Stomach smooth muscle (tissue), 2 donors: ENCODE measurements at regions not wholly inside any gene's neighbourhood (a gene's known extent, or its start where the extent isn't known, plus 50 kb on each side); places are given as distances from the start of the nearest gene placed in this dataset.

ENCODE experiments used
- H3K27ac ChIP-seq: one replicate; pipeline ENCODE4 v1.7.0; 2013; ENCODE audit warnings: mild to moderate bottlenecking, low read length, inconsistent platforms
- H3K27me3 ChIP-seq, 2 donors: one replicate each; pipeline ENCODE4 v1.7.0; 2013; ENCODE audit warnings: low read length in 2 of 2; ENCODE audit not compliant: insufficient read depth in 2 of 2, control insufficient read depth in 1 of 2
- H3K36me3 ChIP-seq, 2 donors: one replicate each; pipeline ENCODE4 v1.7.0; 2013; ENCODE audit warnings: low read length in 2 of 2; ENCODE audit not compliant: control insufficient read depth in 2 of 2, insufficient read depth in 2 of 2
- H3K4me1 ChIP-seq: one replicate; pipeline ENCODE4 v1.7.0; 2013; ENCODE audit warnings: low read length; ENCODE audit not compliant: control insufficient read depth, insufficient read depth
- H3K4me3 ChIP-seq, 2 donors: one replicate each; pipeline ENCODE4 v1.7.0; 2013; ENCODE audit warnings: low read length in 2 of 2
- H3K9ac ChIP-seq, 2 donors: one replicate each; pipeline ENCODE4 v1.7.0; 2013; ENCODE audit warnings: low read length in 2 of 2, mild to moderate bottlenecking in 1 of 2
- H3K9me3 ChIP-seq, 2 donors: one replicate each; pipeline ENCODE4 v1.7.0; 2013; ENCODE audit warnings: low read length in 2 of 2; ENCODE audit not compliant: control insufficient read depth in 2 of 2
- donor health status: healthy.
- donor health status: Pancreatic carcinoma.

GRCh38 chr4:12573716-12574115 lies 910.4 kb downstream of the RAB28 start:
- Histone ChIP-seq H3K9me3 (no peaks in the 10 kb centered on the region), H3K27me3 (no peaks in the 10 kb centered on the region), H3K9ac (no peak overlapping the region), H3K36me3 (no peaks in the 10 kb centered on the region), H3K4me1 (no peaks in the 10 kb centered on the region), H3K27ac (no peak overlapping the region), H3K4me3 (no peak overlapping the region)

DNA sequence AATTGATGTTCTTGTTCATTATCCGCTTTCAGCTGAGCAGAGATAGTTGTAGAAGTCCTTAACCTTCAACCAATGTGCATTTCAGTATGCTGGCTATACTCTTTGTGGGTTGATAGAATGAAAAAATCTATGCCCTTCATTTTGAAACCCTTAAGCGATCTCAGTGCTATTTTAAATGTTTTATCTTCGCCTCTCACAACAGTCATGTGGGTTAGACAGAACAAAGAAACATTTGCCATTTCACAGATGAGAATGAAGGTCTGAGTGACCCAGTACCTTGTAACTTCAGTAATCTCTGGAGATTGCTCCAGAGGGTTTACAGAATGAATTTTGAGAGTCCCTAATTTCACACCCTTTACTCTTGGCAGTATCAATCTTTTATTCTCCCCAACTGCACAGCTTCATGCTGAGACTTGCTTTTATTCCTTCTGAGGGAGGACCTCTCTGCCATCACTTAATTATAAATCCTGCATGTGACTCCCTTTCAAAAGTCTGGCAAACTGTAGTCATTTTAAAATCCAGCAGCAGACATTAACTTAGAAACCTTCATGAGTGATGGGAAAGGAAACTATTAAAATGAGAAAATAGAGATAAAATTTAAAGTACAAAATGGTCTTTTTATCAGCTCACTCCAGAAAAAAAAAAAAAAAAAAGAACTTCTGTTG lies 921.5 kb downstream of the RAB28 start:
- Histone ChIP-seq H3K27me3 (no peaks in the 10 kb centered on the region), H3K27ac (no peak overlapping the region)

GRCh38 chr4:12562021-12562420 lies 922.1 kb downstream of the RAB28 start:
- no peak overlapping the region for H3K4me3 ChIP-seq
- H3K27ac ChIP-seq: no peak overlapping the region
- H3K4me1 ChIP-seq: no peaks in the 10 kb centered on the region
- no peak overlapping the region for H3K9ac ChIP-seq
- no peaks in the 10 kb centered on the region for H3K27me3 ChIP-seq
- no peaks in the 10 kb centered on the region for H3K36me3 ChIP-seq
- peaks cover 0 to 4% of the 10 kb centered on the region in 2 donors for H3K9me3 ChIP-seq

More for the DNA sequence above, 921.5 kb downstream of the RAB28 start:
- Histone ChIP-seq H3K9ac (no peak overlapping the region), H3K9me3 (no peaks in the 10 kb centered on the region), H3K36me3 (no peaks in the 10 kb centered on the region), H3K4me3 (no peak overlapping the region), H3K4me1 (no peaks in the 10 kb centered on the region)

DNA sequence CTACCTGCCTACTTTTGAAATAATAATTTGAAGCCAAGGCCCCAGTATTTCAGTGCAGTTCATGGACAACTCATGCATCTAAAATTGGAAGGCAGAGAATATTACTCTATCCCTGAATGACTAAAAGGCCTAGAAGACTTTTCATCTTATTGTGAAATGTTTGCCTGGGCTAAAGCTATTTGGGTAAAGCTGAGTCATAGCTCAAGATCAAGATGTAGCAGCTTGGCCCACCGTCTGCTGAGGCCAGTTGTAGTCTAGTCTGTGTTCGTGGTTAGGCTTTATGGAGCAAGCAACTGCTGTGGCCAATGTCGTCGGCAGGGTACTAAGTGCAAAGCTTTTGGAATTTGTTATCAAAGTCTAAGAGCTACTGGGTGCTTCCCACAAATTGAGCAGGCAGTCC lies 929.1 kb downstream of the RAB28 start:
- Histone ChIP-seq H3K4me1 (no peaks in the 10 kb centered on the region), H3K9me3 (peaks cover 0 to 8% of the 10 kb centered on the region in 2 donors), H3K27ac (no peak overlapping the region)

GRCh38 chr4:12548678-12549077 lies 935.5 kb downstream of the RAB28 start:
- H3K36me3 ChIP-seq: no peaks in the 10 kb centered on the region
- no peak overlapping the region for H3K4me3 ChIP-seq
- no peaks in the 10 kb centered on the region for H3K4me1 ChIP-seq
- no peak overlapping the region for H3K27ac ChIP-seq
- H3K27me3 ChIP-seq: no peaks in the 10 kb centered on the region
- no peak overlapping the region for H3K9ac ChIP-seq
- peaks cover 0 to 3% of the 10 kb centered on the region in 2 donors for H3K9me3 ChIP-seq

More for the DNA sequence above, 929.1 kb downstream of the RAB28 start:
- no peaks in the 10 kb centered on the region for H3K27me3 ChIP-seq
- no peak overlapping the region for H3K4me3 ChIP-seq
- no peak overlapping the region for H3K9ac ChIP-seq
- no peaks in the 10 kb centered on the region for H3K36me3 ChIP-seq

GRCh38 chr4:12545812-12546211 lies 938.3 kb downstream of the RAB28 start:
- Histone ChIP-seq H3K9me3 (peaks cover 0 to 3% of the 10 kb centered on the region in 2 donors), H3K4me1 (no peaks in the 10 kb centered on the region), H3K36me3 (no peaks in the 10 kb centered on the region), H3K27me3 (no peaks in the 10 kb centered on the region), H3K9ac (no peak overlapping the region), H3K4me3 (no peak overlapping the region), H3K27ac (no peak overlapping the region)

- Histone ChIP-seq H3K9me3 (no peaks in the 10 kb centered on the region), H3K36me3 (no peaks in the 10 kb centered on the region), H3K27me3 (no peaks in the 10 kb centered on the region), H3K4me1 (no peaks in the 10 kb centered on the region), H3K27ac (no peak overlapping the region), H3K4me3 (no peak overlapping the region), H3K9ac (no peak overlapping the region)
Observed at GRCh38 chr4:12538162-12538561, 946.0 kb downstream of the RAB28 start.

- no peaks in the 10 kb centered on the region for H3K36me3 ChIP-seq
- no peaks in the 10 kb centered on the region for H3K9me3 ChIP-seq
- no peaks in the 10 kb centered on the region for H3K4me1 ChIP-seq
- no peak overlapping the region for H3K27ac ChIP-seq
- no peak overlapping the region for H3K4me3 ChIP-seq
- no peak overlapping the region for H3K9ac ChIP-seq
- no peaks in the 10 kb centered on the region for H3K27me3 ChIP-seq
Observed at GRCh38 chr4:12534684-12535083, 949.5 kb downstream of the RAB28 start.

GRCh38 chr4:12519426-12519825 lies 964.7 kb downstream of the RAB28 start:
- no peaks in the 10 kb centered on the region for H3K4me1 ChIP-seq
- no peak overlapping the region for H3K27ac ChIP-seq
- H3K27me3 ChIP-seq: no peaks in the 10 kb centered on the region
- no peak overlapping the region for H3K9ac ChIP-seq
- no peaks in the 10 kb centered on the region for H3K9me3 ChIP-seq
- no peak overlapping the region for H3K4me3 ChIP-seq
- H3K36me3 ChIP-seq: no peaks in the 10 kb centered on the region

GRCh38 chr4:12507868-12508481 lies 976.2 kb downstream of the RAB28 start:
- H3K27me3 ChIP-seq: no peaks in the 10 kb centered on the region
- H3K27ac ChIP-seq: no peak overlapping the region
- no peaks in the 10 kb centered on the region for H3K4me1 ChIP-seq
- no peaks in the 10 kb centered on the region for H3K9me3 ChIP-seq
- H3K36me3 ChIP-seq: no peaks in the 10 kb centered on the region
- H3K9ac ChIP-seq: no peak overlapping the region
- H3K4me3 ChIP-seq: no peak overlapping the region

DNA sequence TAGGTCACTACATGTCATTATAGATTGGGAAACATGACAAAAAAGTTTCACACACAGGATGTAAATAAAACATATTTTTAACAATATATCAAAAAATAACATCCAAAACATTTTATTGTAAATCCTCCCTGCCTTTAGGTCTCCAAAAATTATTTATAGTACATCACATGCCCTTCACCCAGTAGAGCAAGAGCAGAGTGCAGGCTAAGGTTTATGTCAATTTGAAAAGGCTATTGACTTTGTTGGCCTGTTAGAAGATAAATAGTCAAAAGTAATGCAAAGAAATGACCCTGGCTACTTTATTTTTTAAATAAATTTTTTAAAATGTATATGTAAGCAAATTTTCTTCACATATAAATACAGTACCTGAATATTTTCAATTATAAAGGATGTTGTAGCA lies 983.7 kb downstream of the RAB28 start:
- Histone ChIP-seq H3K4me1 (no peaks in the 10 kb centered on the region), H3K27ac (no peak overlapping the region), H3K36me3 (no peaks in the 10 kb centered on the region), H3K9me3 (no peaks in the 10 kb centered on the region), H3K9ac (no peak overlapping the region), H3K4me3 (no peak overlapping the region), H3K27me3 (no peaks in the 10 kb centered on the region)
